Stimulated activated effector memory CD8-positive, alpha-beta T cell treated with anti-CD3 and anti-CD28 coated beads, Interleukin-12 subunit alpha, Interleukin-12 subunit beta, amount 100 ng/mL, for 72 hours (primary cell): ENCODE measurements at regions not wholly inside any gene's neighbourhood (a gene's known extent, or its start where the extent isn't known, plus 50 kb on each side); places are given as distances from the start of the nearest gene placed in this dataset.

Experiments
- ATAC-seq: fragments of 150-1000 bp; cut with Tn5 transposase; 2 replicates; pipeline ENCODE4 v1.10.0; 2021
- DNase-seq, 2 donors: peaks; one replicate each; pipeline ENCODE4 v3.0.0; 2021 to 2022; ENCODE audit warnings: low spot score in 2 of 2
- H3K27ac Mint-ChIP-seq: one replicate; pipeline ENCODE4 v1.8.0; 2022; ENCODE audit warnings: mild to moderate bottlenecking, mixed read lengths
- H3K36me3 Mint-ChIP-seq: one replicate; pipeline ENCODE4 v1.8.0; 2022; ENCODE audit warnings: mild to moderate bottlenecking, mixed read lengths
- H3K4me1 Mint-ChIP-seq: one replicate; pipeline ENCODE4 v1.8.0; 2022; ENCODE audit warnings: mixed read lengths
- H3K4me3 Mint-ChIP-seq: one replicate; pipeline ENCODE4 v1.8.0; 2022; ENCODE audit warnings: mild to moderate bottlenecking, mixed read lengths
- H3K9me3 Mint-ChIP-seq: one replicate; pipeline ENCODE4 v1.8.0; 2022; ENCODE audit warnings: mixed read lengths

- no peaks in the 10 kb centered on the region for H3K36me3 Mint-ChIP-seq
- no peaks in the 10 kb centered on the region for H3K4me1 Mint-ChIP-seq
- peaks cover 9% of the 10 kb centered on the region for H3K9me3 Mint-ChIP-seq
- H3K27ac Mint-ChIP-seq, result no peak overlapping the region
- no peak for ATAC-seq
- H3K4me3 Mint-ChIP-seq, result no peak overlapping the region
- DNase-seq, result no peak
These were observed 651.8 kb downstream of the CDH11 start for GRCh38 chr16:64469906-64470702.

DNA sequence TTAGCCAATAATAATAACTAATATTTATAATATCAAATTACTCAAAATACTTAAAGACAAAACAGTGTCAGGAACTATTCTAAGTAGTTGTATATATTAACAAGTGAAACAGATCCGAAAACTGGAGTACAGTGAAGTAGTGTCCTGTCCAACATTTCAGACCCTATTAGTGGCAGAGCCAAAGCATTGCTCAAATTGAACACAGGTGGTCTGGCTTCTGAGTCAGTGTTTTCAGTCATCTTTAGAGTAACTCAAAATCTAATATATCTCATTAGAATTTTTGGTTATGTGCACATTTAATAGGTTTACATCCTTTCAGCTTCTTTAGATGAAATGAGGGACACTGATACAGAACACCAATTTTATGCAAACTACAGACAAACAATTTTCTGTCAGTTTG is 652.5 kb downstream of the CDH11 start:
- no peaks in the 10 kb centered on the region for H3K36me3 Mint-ChIP-seq
- H3K4me3 Mint-ChIP-seq, result no peak overlapping the region
- DNase-seq (no peak), ATAC-seq (no peak)
- no peak overlapping the region for H3K27ac Mint-ChIP-seq
- peaks cover 12% of the 10 kb centered on the region for H3K9me3 Mint-ChIP-seq
- no peaks in the 10 kb centered on the region for H3K4me1 Mint-ChIP-seq

GRCh38 chr16:64468515-64469090 is 653.3 kb downstream of the CDH11 start:
- Mint-ChIP-seq H3K36me3 (no peaks in the 10 kb centered on the region), H3K27ac (no peak overlapping the region)

GRCh38 chr16:64459821-64460220 is 662.0 kb downstream of the CDH11 start:
- H3K9me3 Mint-ChIP-seq, result peaks cover 24% of the 10 kb centered on the region
- no peak for DNase-seq
- no peak for ATAC-seq
- no peaks in the 10 kb centered on the region for H3K4me1 Mint-ChIP-seq
- H3K4me3 Mint-ChIP-seq, result no peak overlapping the region
- no peak overlapping the region for H3K27ac Mint-ChIP-seq
- no peaks in the 10 kb centered on the region for H3K36me3 Mint-ChIP-seq

More at GRCh38 chr16:64468515-64469090, 653.3 kb downstream of the CDH11 start:
- ATAC-seq (no peak), DNase-seq (no peak)
- no peak overlapping the region for H3K4me3 Mint-ChIP-seq
- H3K4me1 Mint-ChIP-seq, result no peaks in the 10 kb centered on the region
- peaks cover 16% of the 10 kb centered on the region for H3K9me3 Mint-ChIP-seq

DNA sequence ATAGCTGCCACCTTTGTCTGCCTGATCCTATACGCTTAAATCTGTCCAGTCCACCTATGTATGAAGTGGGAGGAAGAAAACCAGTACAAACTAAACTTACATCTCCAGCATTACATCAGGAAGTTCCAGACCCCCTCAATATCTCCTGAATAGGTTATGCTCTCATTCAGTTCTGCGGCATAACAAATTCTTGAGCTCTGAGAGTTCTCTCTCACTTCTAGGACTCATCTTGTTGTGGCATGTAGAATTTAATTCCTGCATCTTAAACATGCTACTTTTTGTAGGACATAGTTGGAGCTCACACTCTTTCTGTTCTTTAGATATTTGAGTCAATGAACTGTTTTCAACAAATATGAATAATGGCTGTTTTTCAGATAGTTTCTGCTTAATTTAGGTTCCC is 662.5 kb downstream of the CDH11 start:
- Mint-ChIP-seq H3K4me1 (no peaks in the 10 kb centered on the region), H3K36me3 (no peaks in the 10 kb centered on the region), H3K27ac (no peak overlapping the region), H3K4me3 (no peak overlapping the region), H3K9me3 (peaks cover 24% of the 10 kb centered on the region)
- no peak for DNase-seq
- no peak for ATAC-seq

- DNase-seq (no peak), ATAC-seq (no peak)
- Mint-ChIP-seq H3K4me3 (no peak overlapping the region), H3K4me1 (no peaks in the 10 kb centered on the region), H3K36me3 (no peaks in the 10 kb centered on the region), H3K27ac (no peak overlapping the region), H3K9me3 (peaks cover 9% of the 10 kb centered on the region)
These were observed 666.6 kb downstream of the CDH11 start for GRCh38 chr16:64455275-64455674.

DNA sequence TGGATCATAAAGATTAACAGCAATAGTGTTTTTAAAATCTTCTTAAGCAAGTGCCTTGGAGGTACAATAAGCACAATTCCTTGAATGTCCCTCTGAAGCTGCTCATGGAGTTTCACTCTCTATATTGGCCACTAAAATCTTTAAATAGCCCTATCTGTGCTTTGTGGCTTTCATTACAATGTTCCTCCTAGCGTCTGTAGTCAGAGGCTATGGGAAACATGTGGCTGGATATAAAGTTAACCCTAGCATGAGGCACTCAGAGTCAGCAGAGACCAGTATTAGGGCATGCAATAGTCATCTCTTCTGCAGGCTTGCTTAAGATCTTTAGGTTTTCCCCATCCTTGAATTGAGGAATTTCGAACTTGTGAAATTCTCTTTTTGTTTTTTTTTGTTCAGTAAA is 668.2 kb downstream of the CDH11 start:
- H3K4me1 Mint-ChIP-seq, result no peaks in the 10 kb centered on the region
- H3K27ac Mint-ChIP-seq, result no peak overlapping the region
- DNase-seq (no peak), ATAC-seq (no peak)
- H3K36me3 Mint-ChIP-seq, result no peaks in the 10 kb centered on the region
- H3K4me3 Mint-ChIP-seq, result no peak overlapping the region
- peaks cover 7% of the 10 kb centered on the region for H3K9me3 Mint-ChIP-seq

- Mint-ChIP-seq H3K36me3 (no peaks in the 10 kb centered on the region), H3K4me3 (no peak overlapping the region), H3K4me1 (no peaks in the 10 kb centered on the region), H3K27ac (no peak overlapping the region), H3K9me3 (peaks cover 10% of the 10 kb centered on the region)
- DNase-seq, result no peak
- ATAC-seq, result no peak
These were observed 669.4 kb downstream of the CDH11 start for GRCh38 chr16:64452446-64452845.

GRCh38 chr16:64450177-64450576 is 671.7 kb downstream of the CDH11 start:
- Mint-ChIP-seq H3K36me3 (no peaks in the 10 kb centered on the region), H3K4me3 (no peak overlapping the region), H3K4me1 (no peaks in the 10 kb centered on the region), H3K27ac (no peak overlapping the region), H3K9me3 (peaks cover 9% of the 10 kb centered on the region)
- ATAC-seq (no peak), DNase-seq (no peak)

DNA sequence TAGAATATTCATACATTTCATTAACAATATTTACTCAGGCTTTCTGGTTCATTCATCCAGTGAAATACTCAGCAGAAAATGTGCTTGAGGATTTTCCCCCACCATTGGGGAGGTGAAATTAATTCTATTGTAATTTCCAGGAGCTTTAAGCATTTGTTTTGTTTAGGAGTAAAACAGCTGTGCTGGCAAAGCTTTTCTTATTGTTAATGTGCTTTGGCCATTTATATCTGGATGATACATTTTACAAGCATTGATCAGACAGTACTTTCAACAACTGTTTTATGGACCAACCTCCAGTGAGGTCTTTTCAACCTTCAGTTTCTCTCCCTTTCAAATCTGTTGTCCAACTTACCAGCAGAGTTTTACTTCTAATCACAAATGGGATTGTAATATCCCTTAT is 672.4 kb downstream of the CDH11 start:
- no peak overlapping the region for H3K27ac Mint-ChIP-seq
- no peaks in the 10 kb centered on the region for H3K4me1 Mint-ChIP-seq
- DNase-seq (no peak), ATAC-seq (no peak)
- H3K36me3 Mint-ChIP-seq, result no peaks in the 10 kb centered on the region
- H3K9me3 Mint-ChIP-seq, result peaks cover 9% of the 10 kb centered on the region
- H3K4me3 Mint-ChIP-seq, result no peak overlapping the region

- H3K36me3 Mint-ChIP-seq, result no peaks in the 10 kb centered on the region
- no peak for ATAC-seq
- no peak overlapping the region for H3K4me3 Mint-ChIP-seq
- H3K27ac Mint-ChIP-seq, result no peak overlapping the region
- DNase-seq, result no peak
- no peaks in the 10 kb centered on the region for H3K4me1 Mint-ChIP-seq
- H3K9me3 Mint-ChIP-seq, result peaks cover 13% of the 10 kb centered on the region
These were observed 676.2 kb downstream of the CDH11 start for GRCh38 chr16:64445649-64446048.

DNA sequence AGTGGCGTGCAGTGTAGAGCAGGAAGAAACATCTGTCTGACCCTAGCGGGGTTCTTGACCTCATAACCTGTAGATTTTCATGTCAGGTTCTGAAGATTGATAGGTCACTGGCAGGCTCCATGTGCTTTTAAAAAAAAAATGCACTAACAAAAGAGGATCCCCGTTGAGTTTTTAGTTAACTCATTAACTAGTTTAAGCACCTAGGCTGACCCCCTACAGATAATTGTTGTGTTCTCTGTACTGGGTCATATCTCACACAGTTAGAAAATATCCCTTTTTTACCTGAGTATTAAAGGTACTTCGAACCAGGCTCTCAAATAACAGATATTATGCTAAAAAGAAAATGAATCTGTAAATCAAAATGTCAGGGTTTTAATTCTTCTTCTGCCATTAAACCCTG is 676.6 kb downstream of the CDH11 start:
- Mint-ChIP-seq H3K9me3 (peaks cover 13% of the 10 kb centered on the region), H3K4me3 (no peak overlapping the region), H3K4me1 (no peaks in the 10 kb centered on the region), H3K27ac (no peak overlapping the region), H3K36me3 (no peaks in the 10 kb centered on the region)
- DNase-seq (no peak), ATAC-seq (no peak)

GRCh38 chr16:64440421-64440831 is 681.4 kb downstream of the CDH11 start:
- Mint-ChIP-seq H3K36me3 (no peaks in the 10 kb centered on the region), H3K4me1 (no peaks in the 10 kb centered on the region), H3K4me3 (no peak overlapping the region), H3K9me3 (peaks cover 7% of the 10 kb centered on the region), H3K27ac (no peak overlapping the region)
- ATAC-seq, result no peak
- DNase-seq, result no peak

- no peak for DNase-seq
- ATAC-seq, result no peak
- Mint-ChIP-seq H3K27ac (no peak overlapping the region), H3K4me1 (no peaks in the 10 kb centered on the region), H3K36me3 (no peaks in the 10 kb centered on the region), H3K4me3 (no peak overlapping the region), H3K9me3 (peaks cover 7% of the 10 kb centered on the region)
These were observed 681.9 kb downstream of the CDH11 start for GRCh38 chr16:64440005-64440404.

DNA sequence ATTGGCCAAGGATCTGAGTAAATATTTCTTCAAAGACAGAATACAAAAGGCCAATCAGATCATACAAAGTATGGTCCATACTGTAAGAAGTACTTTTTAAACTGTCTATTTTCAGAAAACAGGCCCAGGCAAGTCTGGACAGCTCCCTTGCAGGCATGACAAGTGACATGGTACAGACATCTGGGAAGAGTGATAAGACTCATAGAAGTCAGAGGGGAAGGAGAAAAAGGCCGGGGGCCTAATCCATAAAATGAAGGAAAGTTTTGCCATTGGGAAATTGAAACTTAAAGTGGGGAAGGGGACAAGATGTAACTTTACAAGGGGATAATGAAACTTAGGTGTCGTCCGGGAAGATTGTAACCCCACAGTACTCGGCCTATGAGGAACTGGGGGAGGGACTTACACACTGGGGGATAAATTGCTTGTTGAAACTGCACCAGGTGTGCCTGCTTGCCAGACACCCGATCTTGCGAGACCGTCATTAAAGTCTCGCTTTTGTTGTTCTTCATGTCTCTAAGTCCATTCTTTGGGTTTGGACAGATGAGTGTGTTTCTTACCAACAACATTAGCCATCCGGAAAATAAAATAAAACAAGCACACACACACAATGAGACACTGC is 684.0 kb downstream of the CDH11 start:
- peaks cover 9% of the 10 kb centered on the region for H3K9me3 Mint-ChIP-seq
- H3K4me1 Mint-ChIP-seq, result no peaks in the 10 kb centered on the region
- no peaks in the 10 kb centered on the region for H3K36me3 Mint-ChIP-seq
- no peak overlapping the region for H3K27ac Mint-ChIP-seq
- DNase-seq (no peak), ATAC-seq (no peak)
- no peak overlapping the region for H3K4me3 Mint-ChIP-seq

DNA sequence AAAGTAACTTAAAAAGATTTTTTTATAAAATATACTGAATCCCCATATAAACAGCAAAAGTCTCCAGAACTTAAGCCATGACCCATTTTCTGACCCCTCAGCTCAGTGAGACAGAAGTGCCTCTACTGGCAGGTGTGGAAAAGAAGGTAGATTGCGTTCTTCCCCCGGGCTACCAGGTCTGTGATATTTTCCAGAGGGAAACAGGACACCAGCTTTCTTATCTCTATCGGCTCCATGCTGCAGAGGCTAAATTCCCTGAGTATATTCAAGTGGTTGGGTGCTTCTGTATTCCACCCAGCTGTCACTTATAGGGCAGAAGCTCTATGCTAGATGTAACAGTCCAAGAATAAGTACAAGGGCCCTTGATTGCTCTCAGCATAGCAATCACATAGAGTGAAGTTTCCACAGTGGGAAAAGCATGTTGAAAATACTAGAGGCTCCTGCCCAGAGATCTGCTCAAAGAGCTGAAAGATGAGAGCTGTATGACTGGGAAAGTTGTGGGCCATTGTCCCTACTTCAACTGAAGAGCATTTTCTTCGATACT is 687.3 kb downstream of the CDH11 start:
- no peak for DNase-seq
- Mint-ChIP-seq H3K36me3 (no peaks in the 10 kb centered on the region), H3K9me3 (peaks cover 16% of the 10 kb centered on the region), H3K27ac (no peak overlapping the region), H3K4me1 (no peaks in the 10 kb centered on the region), H3K4me3 (no peak overlapping the region)
- ATAC-seq, result no peak
